MCF 10A (cell line): ENCODE measurements at regions not wholly inside any gene's neighbourhood (a gene's known extent, or its start where the extent isn't known, plus 50 kb on each side); places are given as distances from the start of the nearest gene placed in this dataset.

Experiments used
- BruUV-seq: library from RNA; stranded (reverse); fragments of 400-500 nt; replicated peaks from 2 replicates; lab custom pipeline; 2021; lab: Mats Ljungman, UMichigan
- CTCF ChIA-PET: fragments of 300-600 bp; sonication (Branson Sonifier 250); formaldehyde crosslinking; extraction: SDS; loops from one replicate; lab custom pipeline; 2021; ENCODE audit warnings: antibody characterized with exemption, inconsistent platforms; lab: Yijun Ruan, JAX
- POLR2A ChIA-PET: fragments of 300-600, 350-650 bp; sonication (Branson Sonifier 250); formaldehyde crosslinking; extraction: SDS; loops from one replicate; lab custom pipeline; 2020; ENCODE audit warnings: antibody characterized with exemption, inconsistent platforms; lab: Yijun Ruan, JAX
- DNase-seq: peaks from one replicate; pipeline ENCODE4 v3.0.0-alpha.2; 2018; ENCODE audit not compliant: unreplicated experiment
- H3K27ac Mint-ChIP-seq: one replicate; pipeline ENCODE4 v1.8.0; 2022; ENCODE audit warnings: mild to moderate bottlenecking, low read depth, mixed read lengths; ENCODE audit not compliant: unreplicated experiment
- H3K27me3 Mint-ChIP-seq: one replicate; pipeline ENCODE4 v1.8.0; 2022; ENCODE audit warnings: mixed read lengths; ENCODE audit not compliant: insufficient read depth, unreplicated experiment
- H3K36me3 Mint-ChIP-seq: one replicate; pipeline ENCODE4 v1.8.0; 2022; ENCODE audit warnings: mild to moderate bottlenecking, moderate library complexity, mixed read lengths; ENCODE audit not compliant: insufficient read depth, unreplicated experiment
- H3K4me1 Mint-ChIP-seq: one replicate; pipeline ENCODE4 v1.8.0; 2022; ENCODE audit warnings: mixed read lengths; ENCODE audit not compliant: insufficient read depth, unreplicated experiment
- H3K4me3 Mint-ChIP-seq: one replicate; pipeline ENCODE4 v1.8.0; 2022; ENCODE audit warnings: mild to moderate bottlenecking, moderate library complexity, mixed read lengths; ENCODE audit not compliant: unreplicated experiment
- H3K9me3 Mint-ChIP-seq: one replicate; pipeline ENCODE4 v1.8.0; 2022; ENCODE audit warnings: mixed read lengths; ENCODE audit not compliant: unreplicated experiment
- intact Hi-C: fragments of 100-400 bp; cut with micrococcal nuclease; formaldehyde crosslinking; loops from 2 replicates; pipeline ENCODE4 v1.14.1; 2022
- TF ChIP-seq, protein P1 (sequence below): fragments of 200-600 bp; IDR thresholded peaks from one replicate; pipeline ENCODE4 v1.8.0; 2022; ENCODE audit warnings: antibody characterized with exemption, mild to moderate bottlenecking; ENCODE audit not compliant: unreplicated experiment

DNA sequence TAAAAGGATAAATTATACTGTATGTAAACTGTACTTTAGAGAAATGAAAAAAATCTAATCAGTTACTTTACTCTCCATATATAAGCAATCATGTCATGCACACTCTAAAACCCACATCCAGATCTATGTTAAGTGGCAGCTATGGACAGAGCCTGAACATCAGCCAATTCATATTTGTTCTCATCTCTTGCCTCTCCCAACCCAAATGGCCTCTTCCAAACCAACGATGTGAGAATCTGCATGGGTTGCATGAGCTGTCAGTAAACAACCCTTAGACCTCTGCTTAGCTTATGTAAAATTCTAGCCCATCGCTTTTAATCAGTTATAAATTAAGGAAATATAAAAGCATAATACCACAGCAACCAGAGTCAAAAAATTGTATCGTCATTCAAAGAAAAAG is 288.7 kb upstream of the INTU start:
- Mint-ChIP-seq H3K36me3 (no peaks in the 10 kb centered on the region), H3K4me3 (no peak overlapping the region), H3K9me3 (no peaks in the 10 kb centered on the region), H3K27ac (no peak overlapping the region), H3K27me3 (no peaks in the 10 kb centered on the region), H3K4me1 (no peaks in the 10 kb centered on the region)
- DNase-seq, result no peak
- CTCF ChIA-PET, result interaction anchor here (0.7 kb wide), 1 partner anchor 219 kb away, joined by 4 read pairs; no protein-coding TSS in a partner anchor
- no TSS peak for BruUV-seq
- POLR2A ChIA-PET, result no interaction called here
- intact Hi-C loops, result no loop called here
- TF ChIP-seq, protein P1, sequence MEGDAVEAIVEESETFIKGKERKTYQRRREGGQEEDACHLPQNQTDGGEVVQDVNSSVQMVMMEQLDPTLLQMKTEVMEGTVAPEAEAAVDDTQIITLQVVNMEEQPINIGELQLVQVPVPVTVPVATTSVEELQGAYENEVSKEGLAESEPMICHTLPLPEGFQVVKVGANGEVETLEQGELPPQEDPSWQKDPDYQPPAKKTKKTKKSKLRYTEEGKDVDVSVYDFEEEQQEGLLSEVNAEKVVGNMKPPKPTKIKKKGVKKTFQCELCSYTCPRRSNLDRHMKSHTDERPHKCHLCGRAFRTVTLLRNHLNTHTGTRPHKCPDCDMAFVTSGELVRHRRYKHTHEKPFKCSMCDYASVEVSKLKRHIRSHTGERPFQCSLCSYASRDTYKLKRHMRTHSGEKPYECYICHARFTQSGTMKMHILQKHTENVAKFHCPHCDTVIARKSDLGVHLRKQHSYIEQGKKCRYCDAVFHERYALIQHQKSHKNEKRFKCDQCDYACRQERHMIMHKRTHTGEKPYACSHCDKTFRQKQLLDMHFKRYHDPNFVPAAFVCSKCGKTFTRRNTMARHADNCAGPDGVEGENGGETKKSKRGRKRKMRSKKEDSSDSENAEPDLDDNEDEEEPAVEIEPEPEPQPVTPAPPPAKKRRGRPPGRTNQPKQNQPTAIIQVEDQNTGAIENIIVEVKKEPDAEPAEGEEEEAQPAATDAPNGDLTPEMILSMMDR, result no peak

DNA sequence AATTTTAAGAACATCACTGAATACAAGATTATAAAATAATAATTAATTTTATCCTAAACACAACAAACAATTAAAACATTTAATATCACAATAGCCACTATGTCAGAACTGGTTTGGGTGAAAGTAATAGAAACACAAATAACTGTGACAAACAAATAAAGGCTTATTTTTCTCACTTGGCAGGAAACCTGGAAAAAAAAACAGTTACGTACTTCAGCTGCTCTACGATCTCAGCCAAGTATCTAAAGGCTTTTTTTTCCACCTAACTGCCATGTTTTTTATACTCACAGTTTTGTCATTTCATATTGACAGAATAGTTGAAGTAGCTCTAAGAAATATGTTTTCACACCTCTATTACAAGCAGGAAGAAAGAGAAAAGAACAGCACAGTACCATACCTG is 284.8 kb upstream of the INTU start:
- no TSS peak for BruUV-seq
- Mint-ChIP-seq H3K36me3 (no peaks in the 10 kb centered on the region), H3K4me1 (no peaks in the 10 kb centered on the region), H3K27me3 (no peaks in the 10 kb centered on the region), H3K27ac (no peak overlapping the region), H3K9me3 (no peaks in the 10 kb centered on the region), H3K4me3 (no peak overlapping the region)
- intact Hi-C loops, result no loop called here
- no peak for DNase-seq
- CTCF ChIA-PET, result no interaction called here
- POLR2A ChIA-PET, result interaction anchor here (0.7 kb wide), 1 partner anchor 201 kb away, joined by 3 read pairs; no protein-coding TSS in a partner anchor
- TF ChIP-seq, protein P1, result no peak

DNA sequence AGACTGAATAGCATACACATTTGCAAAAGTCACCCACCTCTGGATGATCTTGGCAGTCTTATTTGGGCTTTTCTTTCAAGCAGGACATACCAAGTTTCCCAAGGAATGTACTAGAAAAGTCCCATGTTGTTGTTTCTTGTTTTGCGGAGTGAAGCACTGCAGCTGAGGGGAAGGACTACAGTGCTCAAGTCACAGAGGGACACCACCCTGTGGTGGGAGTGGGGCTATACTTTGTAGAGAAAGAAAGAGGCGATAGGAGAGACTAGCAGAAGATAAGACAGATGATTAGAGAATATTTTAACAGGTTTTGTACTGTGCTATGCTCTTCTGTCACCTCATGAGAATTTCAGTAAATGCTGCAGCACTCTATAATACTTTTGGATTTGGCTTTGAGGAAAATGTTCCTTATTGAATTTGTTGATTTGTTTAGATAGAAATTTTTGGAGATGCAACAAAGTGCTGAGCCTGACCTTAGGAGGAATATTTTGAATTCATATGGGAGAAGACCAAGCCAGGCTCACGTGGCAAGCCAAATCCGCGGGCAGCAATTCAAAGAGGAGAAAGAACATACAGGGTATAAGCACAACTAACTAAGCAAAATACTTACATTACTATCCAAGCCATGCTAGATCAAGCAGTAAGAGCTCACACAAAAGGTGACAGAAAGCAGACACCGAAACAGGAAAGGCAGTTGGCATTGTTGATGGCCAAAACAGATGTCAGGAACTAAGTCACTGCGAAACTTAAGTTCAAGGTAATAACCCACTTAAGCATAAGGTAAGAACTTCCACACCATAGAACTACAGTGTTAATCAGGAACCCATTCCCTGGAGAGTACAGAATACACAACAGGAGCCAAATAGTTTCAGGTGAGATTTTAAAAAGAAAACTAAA is 280.3 kb upstream of the INTU start:
- DNase-seq, result no peak
- no peaks in the 10 kb centered on the region for H3K9me3 Mint-ChIP-seq
- intact Hi-C loops, result no loop called here
- no peak overlapping the region for H3K4me3 Mint-ChIP-seq
- no peaks in the 10 kb centered on the region for H3K27me3 Mint-ChIP-seq
- POLR2A ChIA-PET, result no interaction called here
- H3K27ac Mint-ChIP-seq, result no peak overlapping the region
- CTCF ChIA-PET, result no interaction called here
- TF ChIP-seq, protein P1, result no peak
- BruUV-seq, result no TSS peak
- H3K36me3 Mint-ChIP-seq, result no peaks in the 10 kb centered on the region
- H3K4me1 Mint-ChIP-seq, result no peaks in the 10 kb centered on the region

DNA sequence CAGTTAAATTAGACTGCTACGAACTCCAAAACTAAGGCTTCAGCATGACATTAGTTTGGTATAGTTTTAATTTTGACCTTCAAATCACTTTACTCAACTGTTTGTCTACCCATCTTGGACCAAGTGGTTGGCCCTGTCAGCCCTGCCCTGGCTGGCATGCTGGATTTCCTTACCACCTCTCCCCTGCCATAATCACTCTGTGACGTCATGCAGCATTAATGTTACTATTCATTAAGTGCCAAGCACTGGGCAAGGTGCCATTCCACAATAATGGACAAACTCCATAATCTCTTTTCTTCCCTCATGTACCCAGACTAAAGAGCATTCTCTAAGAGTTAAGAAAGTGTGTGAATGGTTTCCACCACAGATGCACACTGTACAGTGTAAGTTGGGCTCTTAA is 277.0 kb upstream of the INTU start:
- H3K4me1 Mint-ChIP-seq, result no peaks in the 10 kb centered on the region
- no peak overlapping the region for H3K4me3 Mint-ChIP-seq
- DNase-seq, result peak; percentile 11
- intact Hi-C loops, result no loop called here
- BruUV-seq, result no TSS peak
- ChIA-PET POLR2A (no interaction called here), CTCF (no interaction called here)
- H3K36me3 Mint-ChIP-seq, result no peaks in the 10 kb centered on the region
- H3K9me3 Mint-ChIP-seq, result no peaks in the 10 kb centered on the region
- no peaks in the 10 kb centered on the region for H3K27me3 Mint-ChIP-seq
- no peak overlapping the region for H3K27ac Mint-ChIP-seq
- TF ChIP-seq, protein P1, result no peak
